ENCODE measurements at regions not wholly inside any gene's neighbourhood (a gene's known extent, or its start where the extent isn't known, plus 50 kb on each side); places are given as distances from the start of the nearest gene placed in this dataset.

GRCh38 chr18:78128004-78128403 is 851.6 kb upstream of the SALL3 start:
- Histone ChIP-seq H3K36me3 (ENCODE audit: control insufficient read depth in 1 of 2, insufficient read depth in 2 of 2, low read length in 2 of 2) (no peaks in the 10 kb centered on the region), H3K9ac (ENCODE audit: low read depth in 1 of 2, low read length in 2 of 2) (no peak overlapping the region), H3K27ac (ENCODE audit: low read depth, low read length) (no peak overlapping the region), H3K4me3 (ENCODE audit: low read depth in 1 of 2, low read length in 2 of 2) (no peak overlapping the region), H3K9me3 (ENCODE audit: control insufficient read depth in 1 of 2, low read length in 2 of 2) (peaks cover 14 to 28% of the 10 kb centered on the region in 2 donors), H3K4me1 (ENCODE audit: control insufficient read depth in 1 of 2, insufficient read depth in 2 of 2, low read length in 2 of 2) (no peaks in the 10 kb centered on the region), H3K27me3 (ENCODE audit: control insufficient read depth in 1 of 2, insufficient read depth in 2 of 2, low read length in 2 of 2) (no peaks in the 10 kb centered on the region)

- no peaks in the 10 kb centered on the region for H3K4me1 ChIP-seq (ENCODE audit: control insufficient read depth in 1 of 2, insufficient read depth in 2 of 2, low read length in 2 of 2)
- no peaks in the 10 kb centered on the region for H3K36me3 ChIP-seq (ENCODE audit: control insufficient read depth in 1 of 2, insufficient read depth in 2 of 2, low read length in 2 of 2)
- no peak overlapping the region for H3K27ac ChIP-seq (ENCODE audit: low read depth, low read length)
- no peaks in the 10 kb centered on the region for H3K27me3 ChIP-seq (ENCODE audit: control insufficient read depth in 1 of 2, insufficient read depth in 2 of 2, low read length in 2 of 2)
- no peak overlapping the region for H3K9ac ChIP-seq (ENCODE audit: low read depth in 1 of 2, low read length in 2 of 2)
- H3K4me3 ChIP-seq (ENCODE audit: low read depth in 1 of 2, low read length in 2 of 2), result no peak overlapping the region
- H3K9me3 ChIP-seq (ENCODE audit: control insufficient read depth in 1 of 2, low read length in 2 of 2), result peaks cover 14 to 26% of the 10 kb centered on the region in 2 donors
Observed at GRCh38 chr18:78129260-78129659, 850.4 kb upstream of the SALL3 start.

DNA sequence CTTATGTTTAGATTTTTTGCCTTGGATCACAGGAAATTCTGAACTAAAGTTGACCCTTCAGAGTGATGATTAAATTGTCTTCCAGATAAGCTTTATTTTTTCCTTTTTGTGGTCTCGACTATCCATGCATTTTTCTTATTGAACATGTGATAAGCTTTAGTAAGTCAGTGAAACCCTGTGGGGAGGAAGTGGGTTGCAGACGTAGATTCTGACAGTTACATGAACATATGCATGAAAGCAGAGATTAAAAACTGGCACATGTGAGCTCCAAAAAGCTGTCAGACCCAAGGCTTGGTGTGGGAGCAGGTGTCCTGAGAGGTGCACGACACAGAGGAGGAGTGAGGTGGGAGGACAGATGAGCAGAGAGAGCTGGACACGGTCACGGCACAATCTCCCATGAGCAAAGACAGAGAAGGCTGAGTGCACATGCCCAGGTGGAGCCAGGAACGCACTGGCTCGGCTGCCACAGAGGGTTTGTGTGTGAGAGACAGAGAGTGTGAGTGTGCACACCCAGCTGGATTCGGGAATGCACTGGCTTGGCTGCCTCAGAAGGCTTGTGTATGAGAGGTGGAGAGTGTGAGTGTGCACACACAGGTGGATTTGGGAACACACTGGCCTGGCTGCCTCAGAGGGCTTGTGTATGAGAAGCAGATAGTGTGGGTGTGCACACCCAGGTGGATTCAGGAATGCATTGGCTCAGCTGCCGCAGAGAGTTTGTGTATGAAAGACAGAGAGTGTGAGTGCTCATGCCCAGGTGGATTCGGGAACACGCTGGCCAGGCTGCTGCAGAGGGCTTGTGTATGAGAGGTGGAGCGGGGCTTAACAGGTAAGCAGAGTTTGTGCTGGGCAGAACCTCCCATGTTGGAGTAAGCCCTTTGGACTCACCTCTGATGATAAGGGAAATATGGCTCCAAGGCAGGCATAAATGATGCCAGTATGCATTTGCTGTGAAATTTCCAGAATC is 849.1 kb upstream of the SALL3 start:
- Histone ChIP-seq H3K4me3 (ENCODE audit: low read depth in 1 of 2, low read length in 2 of 2) (no peak overlapping the region), H3K36me3 (ENCODE audit: control insufficient read depth in 1 of 2, insufficient read depth in 2 of 2, low read length in 2 of 2) (no peaks in the 10 kb centered on the region), H3K9me3 (ENCODE audit: control insufficient read depth in 1 of 2, low read length in 2 of 2) (peaks cover 12 to 19% of the 10 kb centered on the region in 2 donors), H3K9ac (ENCODE audit: low read depth in 1 of 2, low read length in 2 of 2) (no peak overlapping the region), H3K27ac (ENCODE audit: low read depth, low read length) (no peak overlapping the region), H3K27me3 (ENCODE audit: control insufficient read depth in 1 of 2, insufficient read depth in 2 of 2, low read length in 2 of 2) (no peaks in the 10 kb centered on the region), H3K4me1 (ENCODE audit: control insufficient read depth in 1 of 2, insufficient read depth in 2 of 2, low read length in 2 of 2) (no peaks in the 10 kb centered on the region)

DNA sequence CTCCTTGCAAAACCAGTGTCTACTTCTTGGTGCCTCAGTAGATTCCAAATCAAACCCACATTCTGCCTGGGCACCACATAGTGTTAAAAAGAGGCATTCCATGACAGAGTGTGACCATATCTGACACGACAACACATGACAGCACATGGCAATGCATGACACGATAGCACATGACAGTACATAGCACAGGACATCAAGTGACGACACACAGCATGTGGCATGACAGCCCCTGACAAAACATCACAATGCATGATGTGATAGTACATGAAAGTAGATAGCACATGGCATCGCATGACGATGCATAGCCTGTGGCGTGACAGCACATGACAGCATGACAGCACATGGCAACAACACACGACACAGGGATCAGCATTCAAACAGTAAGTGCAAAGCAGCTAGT is 845.9 kb upstream of the SALL3 start:
- Histone ChIP-seq H3K27me3 (ENCODE audit: control insufficient read depth in 1 of 2, insufficient read depth in 2 of 2, low read length in 2 of 2) (no peaks in the 10 kb centered on the region), H3K4me1 (ENCODE audit: control insufficient read depth in 1 of 2, insufficient read depth in 2 of 2, low read length in 2 of 2) (no peaks in the 10 kb centered on the region), H3K9me3 (ENCODE audit: control insufficient read depth in 1 of 2, low read length in 2 of 2) (peaks cover 0 to 4% of the 10 kb centered on the region in 2 donors), H3K4me3 (ENCODE audit: low read depth in 1 of 2, low read length in 2 of 2) (no peak overlapping the region), H3K27ac (ENCODE audit: low read depth, low read length) (no peak overlapping the region), H3K9ac (ENCODE audit: low read depth in 1 of 2, low read length in 2 of 2) (no peak overlapping the region), H3K36me3 (ENCODE audit: control insufficient read depth in 1 of 2, insufficient read depth in 2 of 2, low read length in 2 of 2) (no peaks in the 10 kb centered on the region)

GRCh38 chr18:78136986-78137385 is 842.6 kb upstream of the SALL3 start:
- no peak overlapping the region for H3K27ac ChIP-seq (ENCODE audit: low read depth, low read length)
- no peak overlapping the region for H3K4me3 ChIP-seq (ENCODE audit: low read depth in 1 of 2, low read length in 2 of 2)
- H3K27me3 ChIP-seq (ENCODE audit: control insufficient read depth in 1 of 2, insufficient read depth in 2 of 2, low read length in 2 of 2), result no peaks in the 10 kb centered on the region

DNA sequence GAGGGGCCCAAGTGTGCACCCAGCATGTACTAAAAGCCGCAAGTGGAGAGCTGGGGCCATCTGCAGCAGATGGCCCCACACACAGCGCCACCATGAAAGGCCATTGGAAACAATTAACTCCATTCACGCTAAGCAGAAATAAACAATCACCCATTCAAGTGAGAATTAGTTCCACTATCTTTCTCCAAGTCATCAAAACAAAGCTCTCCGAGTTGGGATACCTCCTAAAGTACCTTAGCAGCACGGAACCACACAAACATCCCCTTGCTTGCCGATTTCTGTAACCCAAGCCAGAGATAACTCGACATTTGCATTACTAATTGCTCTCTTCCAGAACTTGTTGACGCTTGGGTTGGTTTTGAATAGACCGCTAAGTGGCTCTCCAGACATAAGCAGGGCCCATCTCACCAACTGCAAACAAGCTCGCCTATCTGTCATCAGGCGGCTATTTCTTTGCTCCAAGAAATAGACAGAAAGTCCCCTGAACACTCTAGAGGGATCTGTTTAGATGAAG is 840.6 kb upstream of the SALL3 start:
- Histone ChIP-seq H3K27me3 (ENCODE audit: control insufficient read depth in 1 of 2, insufficient read depth in 2 of 2, low read length in 2 of 2) (no peaks in the 10 kb centered on the region), H3K27ac (ENCODE audit: low read depth, low read length) (no peak overlapping the region), H3K4me3 (ENCODE audit: low read depth in 1 of 2, low read length in 2 of 2) (no peak overlapping the region), H3K9me3 (ENCODE audit: control insufficient read depth in 1 of 2, low read length in 2 of 2) (peaks cover 0 to 2% of the 10 kb centered on the region in 2 donors), H3K4me1 (ENCODE audit: control insufficient read depth in 1 of 2, insufficient read depth in 2 of 2, low read length in 2 of 2) (no peaks in the 10 kb centered on the region), H3K9ac (ENCODE audit: low read depth in 1 of 2, low read length in 2 of 2) (no peak overlapping the region), H3K36me3 (ENCODE audit: control insufficient read depth in 1 of 2, insufficient read depth in 2 of 2, low read length in 2 of 2) (no peaks in the 10 kb centered on the region)

More at GRCh38 chr18:78136986-78137385, 842.6 kb upstream of the SALL3 start:
- Histone ChIP-seq H3K36me3 (ENCODE audit: control insufficient read depth in 1 of 2, insufficient read depth in 2 of 2, low read length in 2 of 2) (no peaks in the 10 kb centered on the region), H3K9me3 (ENCODE audit: control insufficient read depth in 1 of 2, low read length in 2 of 2) (peaks cover 0 to 2% of the 10 kb centered on the region in 2 donors), H3K4me1 (ENCODE audit: control insufficient read depth in 1 of 2, insufficient read depth in 2 of 2, low read length in 2 of 2) (no peaks in the 10 kb centered on the region), H3K9ac (ENCODE audit: low read depth in 1 of 2, low read length in 2 of 2) (no peak overlapping the region)

GRCh38 chr18:78140294-78140693 is 839.3 kb upstream of the SALL3 start:
- Histone ChIP-seq H3K36me3 (ENCODE audit: control insufficient read depth in 1 of 2, insufficient read depth in 2 of 2, low read length in 2 of 2) (no peaks in the 10 kb centered on the region), H3K27ac (ENCODE audit: low read depth, low read length) (no peak overlapping the region), H3K4me1 (ENCODE audit: control insufficient read depth in 1 of 2, insufficient read depth in 2 of 2, low read length in 2 of 2) (no peaks in the 10 kb centered on the region), H3K9ac (ENCODE audit: low read depth in 1 of 2, low read length in 2 of 2) (no peak overlapping the region), H3K9me3 (ENCODE audit: control insufficient read depth in 1 of 2, low read length in 2 of 2) (peaks cover 0 to 3% of the 10 kb centered on the region in 2 donors), H3K27me3 (ENCODE audit: control insufficient read depth in 1 of 2, insufficient read depth in 2 of 2, low read length in 2 of 2) (no peaks in the 10 kb centered on the region), H3K4me3 (ENCODE audit: low read depth in 1 of 2, low read length in 2 of 2) (no peak overlapping the region)

DNA sequence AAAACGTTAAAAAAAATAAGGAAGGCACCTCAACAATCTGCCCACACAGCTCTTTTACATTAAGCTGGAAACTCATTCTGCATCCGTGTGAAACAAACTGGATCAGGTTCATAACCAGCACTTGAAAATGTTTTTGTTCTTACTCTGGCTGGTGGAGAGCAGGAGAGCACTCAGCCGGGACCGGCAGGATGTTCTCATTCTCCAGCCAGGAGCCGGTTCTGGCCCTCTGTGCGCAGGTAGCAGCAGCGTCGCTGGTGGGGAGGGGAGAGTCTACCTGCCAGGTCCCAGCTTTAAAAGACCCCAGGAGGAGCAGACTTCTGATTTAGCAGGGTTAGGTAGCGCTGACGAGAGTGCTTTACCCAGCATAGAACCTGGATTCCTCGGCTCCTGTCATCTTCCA is 834.9 kb upstream of the SALL3 start:
- Histone ChIP-seq H3K4me1 (ENCODE audit: control insufficient read depth in 1 of 2, insufficient read depth in 2 of 2, low read length in 2 of 2) (no peaks in the 10 kb centered on the region), H3K4me3 (ENCODE audit: low read depth in 1 of 2, low read length in 2 of 2) (no peak overlapping the region), H3K27ac (ENCODE audit: low read depth, low read length) (no peak overlapping the region), H3K27me3 (ENCODE audit: control insufficient read depth in 1 of 2, insufficient read depth in 2 of 2, low read length in 2 of 2) (no peaks in the 10 kb centered on the region), H3K9me3 (ENCODE audit: control insufficient read depth in 1 of 2, low read length in 2 of 2) (peaks cover 0 to 5% of the 10 kb centered on the region in 2 donors), H3K36me3 (ENCODE audit: control insufficient read depth in 1 of 2, insufficient read depth in 2 of 2, low read length in 2 of 2) (no peaks in the 10 kb centered on the region), H3K9ac (ENCODE audit: low read depth in 1 of 2, low read length in 2 of 2) (no peak overlapping the region)

- no peak overlapping the region for H3K9ac ChIP-seq (ENCODE audit: low read depth in 1 of 2, low read length in 2 of 2)
- no peaks in the 10 kb centered on the region for H3K36me3 ChIP-seq (ENCODE audit: control insufficient read depth in 1 of 2, insufficient read depth in 2 of 2, low read length in 2 of 2)
- no peaks in the 10 kb centered on the region for H3K4me1 ChIP-seq (ENCODE audit: control insufficient read depth in 1 of 2, insufficient read depth in 2 of 2, low read length in 2 of 2)
- peaks cover 0 to 5% of the 10 kb centered on the region in 2 donors for H3K9me3 ChIP-seq (ENCODE audit: control insufficient read depth in 1 of 2, low read length in 2 of 2)
- H3K27me3 ChIP-seq (ENCODE audit: control insufficient read depth in 1 of 2, insufficient read depth in 2 of 2, low read length in 2 of 2), result no peaks in the 10 kb centered on the region
- H3K27ac ChIP-seq (ENCODE audit: low read depth, low read length), result no peak overlapping the region
- no peak overlapping the region for H3K4me3 ChIP-seq (ENCODE audit: low read depth in 1 of 2, low read length in 2 of 2)
Observed at GRCh38 chr18:78145096-78145495, 834.5 kb upstream of the SALL3 start.

All from duodenal mucosa (tissue), 2 donors.